ENCODE measurements at regions not wholly inside any gene's neighbourhood (a gene's known extent, or its start where the extent isn't known, plus 50 kb on each side); places are given as distances from the start of the nearest gene placed in this dataset.

DNA sequence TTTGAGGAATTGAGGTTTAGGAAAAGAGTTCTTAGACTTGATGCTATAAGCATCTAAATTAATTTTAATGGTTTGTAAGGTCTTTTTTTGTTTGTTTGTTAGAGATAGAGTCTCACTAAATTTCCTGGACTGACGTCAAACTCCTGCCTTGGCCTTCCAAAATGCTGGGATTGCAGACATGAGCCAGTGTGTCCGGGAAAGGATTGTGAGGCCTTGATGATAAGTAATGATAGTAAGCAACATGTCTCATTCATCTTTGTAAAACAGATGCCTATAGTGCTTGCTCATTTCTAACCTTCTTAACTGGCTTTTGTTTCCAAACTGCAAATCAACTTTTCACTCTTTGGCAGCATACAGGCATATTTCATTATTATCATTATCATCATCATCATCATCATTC, 176.0 kb upstream of the KCND2 start:
- TF ChIP-seq CTCF (IDR thresholded peaks at IDR 0.05; ENCODE audit: borderline replicate concordance, extremely low read depth, low read length, poor library complexity, severe bottlenecking) = no peak
- no peak for TF ChIP-seq EZH2 (IDR thresholded peaks at IDR 0.05; ENCODE audit: borderline replicate concordance, low read depth, low read length, severe bottlenecking)

All from DND-41 (cell line).